ENCODE measurements at regions not wholly inside any gene's neighbourhood (a gene's known extent, or its start where the extent isn't known, plus 50 kb on each side); places are given as distances from the start of the nearest gene placed in this dataset.
A peak's percentile ranks its signal among the peaks of the same experiment; 100 is the strongest.
"Not testable (repeated sequence)": the region's sequence is repeated elsewhere in the genome, so short reads cannot be mapped to it uniquely, and the experiment has no call there.

DNA sequence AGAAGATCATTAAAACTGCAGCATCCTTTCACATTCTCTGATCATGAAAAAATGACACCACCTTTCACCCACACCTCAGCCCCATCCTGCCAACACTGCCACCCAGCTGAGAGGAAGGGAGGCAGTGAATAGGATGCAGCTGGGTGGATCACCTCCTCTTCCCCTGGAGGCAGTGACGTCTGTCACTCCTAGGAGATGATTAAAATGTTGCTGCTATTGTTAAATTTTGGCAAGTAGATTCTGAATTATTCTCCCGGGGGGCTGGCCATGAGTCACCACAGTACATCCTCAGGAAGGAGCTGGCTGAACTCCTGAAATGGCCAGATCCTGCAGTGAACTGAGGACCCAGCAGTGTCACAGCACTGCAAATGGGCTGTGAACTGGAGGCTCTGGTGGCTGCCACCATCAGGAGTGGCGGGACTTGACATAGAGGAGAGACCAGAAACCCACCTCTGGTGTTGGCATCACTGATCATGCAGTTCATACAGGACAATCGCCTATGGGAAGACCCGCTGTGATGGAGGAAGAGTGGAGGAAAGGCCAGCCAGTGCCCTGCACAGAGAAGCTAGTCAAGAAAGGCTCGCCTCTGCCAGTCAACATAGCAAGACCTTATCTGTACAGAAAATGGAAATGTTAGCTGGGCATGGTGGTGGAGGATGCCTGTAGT, 199.1 kb downstream of the FAM43A start:
- DNase-seq, result no peak

DNA sequence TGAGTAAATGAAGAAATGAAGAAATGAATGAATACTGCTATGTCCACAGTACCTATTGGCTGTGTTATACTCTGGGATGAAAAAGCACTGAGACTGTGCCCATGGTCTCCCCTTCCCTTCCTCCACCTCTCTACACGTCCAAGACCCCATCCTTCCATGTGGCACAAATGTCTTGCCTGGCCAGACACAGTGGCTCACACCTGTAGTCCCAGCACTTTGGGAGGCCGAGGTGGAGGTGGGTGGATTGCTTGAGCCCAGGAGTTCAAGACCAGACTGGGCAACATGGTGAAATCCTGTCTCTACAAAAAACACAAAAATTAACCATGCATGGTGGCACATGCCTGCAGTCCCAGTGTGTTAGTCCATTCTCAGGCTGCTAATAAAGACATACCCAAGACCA, 200.1 kb downstream of the FAM43A start:
- no peak for DNase-seq

DNA sequence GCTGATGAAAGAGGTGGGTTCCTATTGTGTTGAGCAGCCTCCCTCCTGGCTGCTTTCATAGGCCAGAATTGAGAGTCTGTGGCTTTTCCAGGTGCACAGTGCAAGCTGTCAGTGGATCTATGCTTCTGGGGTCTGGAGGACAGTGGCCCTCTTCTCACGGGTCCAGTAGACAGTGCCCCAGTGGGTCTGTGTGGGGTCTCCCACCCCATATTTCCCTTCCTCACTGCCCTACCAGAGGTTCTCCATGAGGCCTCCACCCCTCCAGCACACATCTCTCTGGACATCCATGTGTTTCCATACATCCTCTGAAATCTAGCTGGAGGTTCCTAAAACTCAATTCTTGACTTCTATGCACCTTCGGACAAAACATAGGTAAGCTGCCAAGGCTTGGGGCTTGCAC, 201.2 kb downstream of the FAM43A start:
- DNase-seq, result no peak

DNA sequence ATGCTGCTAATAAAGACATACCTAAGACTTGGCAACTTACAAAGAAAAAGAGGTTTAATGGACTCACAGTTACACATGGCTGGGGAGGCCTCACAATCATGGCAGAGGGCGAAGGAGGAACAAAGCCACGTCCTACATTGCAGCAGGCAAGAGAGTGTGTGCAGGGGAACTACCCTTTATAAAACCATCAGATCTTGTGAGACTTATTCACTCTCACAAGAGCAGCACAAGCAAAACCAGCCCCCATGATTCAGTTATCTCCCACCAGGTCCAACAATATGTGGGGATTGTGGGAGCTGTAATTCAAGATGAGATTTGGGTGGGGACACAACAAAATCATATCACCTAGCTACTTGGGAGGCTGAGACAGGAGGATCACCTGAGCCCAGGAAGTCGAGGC, 202.4 kb downstream of the FAM43A start:
- DNase-seq, result not testable (repeated sequence)

DNA sequence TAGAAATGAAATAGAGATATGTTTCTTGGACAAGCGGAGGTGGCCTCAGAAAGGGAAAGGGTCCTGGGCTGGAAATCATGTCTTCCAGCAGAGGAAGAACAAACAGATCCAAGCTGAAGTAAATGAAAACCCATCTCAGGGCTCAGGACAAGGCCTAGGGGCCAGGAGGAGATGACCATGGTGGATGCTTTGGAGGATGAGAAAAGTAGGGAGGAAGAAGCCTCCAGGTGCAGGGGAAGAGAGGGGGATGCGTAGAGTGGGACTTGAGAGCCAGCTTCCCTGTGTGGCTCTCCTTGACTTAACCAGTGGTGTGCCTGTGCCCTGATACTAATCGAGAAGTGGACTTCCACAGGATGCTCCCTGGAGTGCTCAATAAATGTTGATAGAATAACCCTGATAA, 203.2 kb downstream of the FAM43A start:
- no peak for DNase-seq

DNA sequence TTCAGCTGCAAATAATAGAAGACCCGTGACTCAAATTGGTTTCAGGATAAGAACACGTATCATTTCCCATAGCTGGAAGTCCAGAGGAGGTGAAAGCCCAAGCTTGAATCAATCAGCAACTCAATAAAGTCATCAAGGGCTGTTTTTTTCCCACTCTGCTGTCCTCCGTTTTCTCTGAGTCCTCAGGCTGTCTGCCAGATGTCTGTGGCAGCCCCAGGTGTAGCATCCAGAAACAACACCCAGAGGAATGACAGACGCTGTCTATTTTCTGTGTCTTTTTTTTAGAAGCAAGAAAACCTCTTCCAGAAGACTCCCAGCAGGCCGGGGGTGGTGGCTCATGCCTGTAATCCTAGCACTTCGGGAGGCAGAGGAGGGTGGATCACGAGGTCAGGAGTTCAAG, 204.4 kb downstream of the FAM43A start:
- no peak for DNase-seq

DNA sequence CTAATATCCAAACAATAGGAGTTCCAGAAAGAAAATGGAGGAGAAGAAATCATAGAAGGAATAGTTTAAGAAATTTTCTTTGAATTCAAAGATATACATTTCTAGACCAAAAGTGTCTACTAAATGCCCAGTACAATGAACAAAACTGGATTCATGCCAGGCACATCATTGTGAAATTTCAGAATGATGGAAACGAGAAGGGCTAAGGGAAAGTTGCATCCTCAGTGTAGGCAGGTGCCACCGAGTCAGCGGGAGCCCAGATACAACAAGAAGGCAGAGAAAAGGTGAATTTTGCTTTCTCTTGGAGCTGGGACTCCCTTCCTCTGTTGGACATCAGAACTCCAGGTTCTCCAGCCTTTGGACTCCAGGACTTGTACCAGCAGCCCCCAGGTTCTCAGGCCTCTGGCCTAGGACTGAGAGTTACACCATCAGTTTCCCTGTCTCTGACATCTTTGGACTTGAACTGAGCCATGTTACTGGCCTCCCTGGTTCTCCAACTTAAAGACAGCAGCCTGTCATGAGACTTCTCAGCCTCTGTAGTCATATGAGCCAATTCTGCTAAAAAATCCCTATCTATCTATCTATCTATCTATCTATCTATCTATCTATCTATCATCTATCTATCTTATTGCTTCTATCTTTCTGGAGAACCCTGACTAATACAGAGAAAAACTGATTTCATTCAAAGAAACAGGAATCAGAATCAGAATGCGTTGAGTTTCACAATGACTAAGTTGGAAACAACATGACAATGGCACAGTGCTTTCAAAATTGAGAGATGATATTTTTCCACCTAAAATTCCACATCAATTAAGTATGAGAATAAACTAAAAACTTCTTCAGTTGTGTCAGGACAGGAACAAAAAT, 207.7 kb downstream of the FAM43A start:
- DNase-seq, result no peak

DNA sequence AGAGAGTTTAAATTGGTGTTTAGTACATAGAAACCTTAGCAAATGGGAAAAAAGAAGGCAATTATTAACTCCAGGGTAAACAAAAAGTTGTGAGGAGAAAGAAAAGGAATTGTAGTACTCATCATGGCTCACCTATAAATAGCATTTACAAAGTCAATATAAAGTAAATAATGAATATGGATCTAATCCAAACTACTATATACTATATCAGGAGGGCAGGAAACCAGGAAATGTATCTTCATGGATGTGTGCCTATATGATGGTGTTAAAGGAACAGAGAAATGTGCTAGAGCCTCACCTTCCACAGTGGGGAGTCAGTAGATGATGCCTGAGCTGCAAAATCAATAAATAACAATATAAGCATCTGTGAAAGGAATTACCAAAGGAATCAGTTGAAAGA, 208.9 kb downstream of the FAM43A start:
- DNase-seq, result no peak

DNA sequence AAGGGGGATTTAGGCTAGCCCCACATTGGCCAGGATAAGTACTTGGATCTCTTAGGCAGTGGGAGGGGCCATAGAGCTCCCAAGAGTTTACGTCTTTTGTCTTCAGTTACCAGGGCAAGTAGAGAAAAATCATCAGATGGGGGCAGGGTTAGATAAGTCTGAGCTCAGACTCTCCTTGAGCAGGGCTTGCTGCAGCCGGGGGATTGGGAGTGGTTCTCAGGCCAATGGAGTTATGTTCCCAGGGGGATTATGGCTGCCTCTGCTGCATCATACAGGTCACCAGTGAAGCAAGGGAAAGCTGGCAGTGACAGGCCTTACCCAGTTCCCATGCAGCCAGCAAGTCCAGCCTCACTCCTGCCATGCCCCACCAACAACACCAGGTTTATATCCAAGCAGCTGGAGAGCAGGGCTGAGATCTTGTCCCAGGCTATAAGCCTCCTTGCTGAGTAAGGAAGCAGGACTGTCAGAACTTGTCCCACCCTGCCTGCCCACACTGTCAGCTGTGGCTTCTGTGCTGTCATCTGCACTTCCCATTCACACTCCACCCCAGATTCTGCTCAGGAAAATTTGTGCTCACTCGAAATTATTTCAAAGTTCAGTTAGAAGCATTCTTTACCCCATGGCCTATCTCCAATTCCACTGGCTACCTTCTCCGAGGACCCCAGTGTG, 215.3 kb downstream of the FAM43A start:
- DNase-seq, result no peak

DNA sequence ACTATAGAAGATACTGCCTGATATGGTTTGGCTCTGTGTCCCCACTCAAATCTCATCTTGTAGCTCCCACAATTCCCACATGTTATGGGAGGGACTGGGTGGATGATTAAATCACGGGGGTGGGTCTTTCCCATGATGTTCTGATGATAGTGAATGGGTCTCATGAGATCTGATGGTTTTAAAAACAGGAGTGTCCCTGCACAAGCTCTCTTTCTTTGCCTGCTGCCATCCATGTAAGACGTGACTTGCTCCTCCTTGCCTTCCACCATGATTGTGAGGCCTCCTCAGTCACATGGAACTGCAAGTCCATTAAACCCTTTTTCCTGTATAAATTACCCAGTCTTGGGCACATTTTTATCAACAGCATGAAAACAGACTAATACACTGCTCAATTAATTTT, 217.8 kb downstream of the FAM43A start:
- not testable (repeated sequence) for DNase-seq

DNA sequence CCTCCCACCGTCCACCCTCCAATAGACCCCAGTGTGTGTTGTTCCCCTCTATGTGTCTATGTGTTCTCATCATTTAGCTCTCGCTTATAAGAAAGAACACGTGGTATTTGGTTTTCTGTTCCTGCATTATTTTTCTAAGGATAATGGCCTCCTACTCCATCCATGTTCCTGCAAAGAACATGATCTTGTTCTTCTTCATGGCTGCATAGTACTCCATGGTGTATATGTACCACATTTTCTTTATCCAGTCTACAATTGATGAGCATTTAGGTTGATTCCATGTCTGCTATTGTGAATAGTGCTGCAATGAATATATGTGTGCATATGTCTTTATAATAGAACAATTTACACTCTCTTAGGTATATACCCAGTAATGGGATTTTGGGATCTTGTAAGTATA, 219.3 kb downstream of the FAM43A start:
- DNase-seq, result not testable (repeated sequence)

DNA sequence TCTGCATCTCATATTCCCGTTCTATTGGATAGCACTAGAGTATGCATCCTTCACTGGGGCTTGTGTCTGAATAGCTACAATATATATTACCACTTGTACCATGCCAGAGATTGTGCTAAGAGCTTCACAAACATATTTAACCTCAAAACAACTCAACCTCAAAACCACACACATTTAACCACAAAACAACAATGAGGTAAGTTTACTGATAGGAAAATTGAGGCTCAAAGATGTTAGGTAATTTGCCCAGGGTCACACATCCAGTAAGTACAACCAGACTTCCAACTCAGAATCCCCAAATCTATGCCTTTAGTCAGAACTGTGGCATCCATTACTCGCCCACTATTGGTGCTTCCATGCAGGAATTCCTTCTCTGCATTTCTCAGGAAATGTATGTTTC, 220.0 kb downstream of the FAM43A start:
- no peak for DNase-seq

DNA sequence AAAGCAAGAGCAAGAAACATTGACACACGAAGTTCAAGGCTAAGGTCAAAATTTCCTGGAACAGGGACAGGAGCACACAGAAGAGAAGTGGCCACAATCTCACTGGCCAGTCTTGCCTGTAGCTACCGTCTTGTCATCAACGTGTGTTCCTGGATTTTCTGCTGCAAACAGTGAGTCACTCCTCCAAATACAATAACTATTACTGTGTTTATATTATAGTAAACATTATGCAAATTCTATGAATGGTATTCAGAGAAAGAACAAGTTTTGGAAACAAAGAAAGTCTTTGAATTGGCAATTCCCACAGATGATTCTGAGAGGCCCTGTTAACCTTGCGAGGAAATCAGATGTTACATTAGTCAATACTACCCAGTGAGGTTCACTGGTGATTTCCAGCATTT, 220.5 kb downstream of the FAM43A start:
- DNase-seq, result no peak

DNA sequence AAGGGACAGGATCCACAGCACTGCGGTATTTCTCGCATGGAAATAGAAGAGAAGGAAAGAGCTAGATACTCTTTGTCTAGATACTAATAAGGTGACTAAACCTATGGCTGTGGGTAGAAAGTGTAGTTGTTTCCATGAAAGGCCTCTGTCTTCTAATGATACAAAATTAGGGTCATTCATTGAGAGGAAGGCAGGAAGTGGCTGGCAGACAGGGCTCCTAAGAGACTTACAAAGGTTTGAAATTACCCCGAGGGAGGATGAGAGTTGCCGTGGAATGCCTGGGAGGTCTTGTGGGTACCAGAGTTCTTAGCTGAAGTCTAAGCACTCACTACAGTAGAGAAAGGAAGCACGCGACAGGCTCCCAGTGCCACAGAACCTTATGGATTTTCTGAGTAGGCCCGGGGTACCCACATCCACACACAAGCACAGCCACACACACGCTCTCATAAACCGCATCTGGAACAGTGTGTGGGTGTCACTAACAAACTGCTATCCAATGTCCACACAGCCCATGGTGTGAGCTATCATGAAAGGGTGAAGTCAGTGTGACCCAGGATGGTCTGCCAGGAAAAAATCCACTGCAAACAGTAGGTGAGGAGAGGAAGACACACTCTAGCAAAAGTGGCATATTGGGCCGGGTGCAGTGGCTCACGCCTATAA, 221.4 kb downstream of the FAM43A start:
- no peak for DNase-seq

DNA sequence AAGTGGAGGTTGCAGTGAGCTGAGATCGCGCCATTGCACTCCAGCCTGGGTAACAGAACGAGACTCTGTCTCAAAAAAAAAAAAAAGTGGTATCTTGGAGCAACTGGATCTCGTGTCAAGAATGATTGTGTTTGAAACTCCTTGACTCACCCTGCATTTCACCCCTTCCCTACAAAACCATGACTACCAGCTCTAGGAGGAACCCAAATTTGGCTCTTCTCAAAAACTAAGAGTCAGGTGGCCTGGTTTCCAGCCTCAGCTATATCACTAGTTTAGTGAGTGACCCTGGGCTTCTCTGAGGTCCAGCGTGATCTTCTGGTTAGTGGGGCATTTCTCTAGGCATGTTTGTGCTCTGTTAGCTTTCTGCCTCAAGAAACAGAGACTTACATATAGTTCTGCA, 222.1 kb downstream of the FAM43A start:
- no peak for DNase-seq

DNA sequence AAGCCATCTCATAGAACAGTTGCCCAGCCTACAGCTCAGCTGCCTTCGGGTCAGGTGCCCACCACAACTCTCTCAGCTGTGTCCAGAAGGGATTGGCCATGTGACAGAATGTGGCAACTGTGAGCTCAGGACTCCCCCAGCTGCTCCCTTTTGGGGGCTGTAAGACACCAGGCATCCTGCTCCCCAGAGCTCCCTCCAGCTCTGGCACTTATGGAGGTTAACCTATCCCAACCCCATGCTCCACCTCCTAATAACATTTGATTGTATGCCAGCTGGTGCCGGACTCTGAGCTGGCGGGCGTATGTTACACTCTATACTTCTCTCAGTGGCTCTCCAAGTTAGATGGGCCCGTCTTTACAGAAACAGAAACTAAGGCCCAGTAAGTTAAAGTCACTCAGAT, 222.8 kb downstream of the FAM43A start:
- DNase-seq, result peak; percentile 36

DNA sequence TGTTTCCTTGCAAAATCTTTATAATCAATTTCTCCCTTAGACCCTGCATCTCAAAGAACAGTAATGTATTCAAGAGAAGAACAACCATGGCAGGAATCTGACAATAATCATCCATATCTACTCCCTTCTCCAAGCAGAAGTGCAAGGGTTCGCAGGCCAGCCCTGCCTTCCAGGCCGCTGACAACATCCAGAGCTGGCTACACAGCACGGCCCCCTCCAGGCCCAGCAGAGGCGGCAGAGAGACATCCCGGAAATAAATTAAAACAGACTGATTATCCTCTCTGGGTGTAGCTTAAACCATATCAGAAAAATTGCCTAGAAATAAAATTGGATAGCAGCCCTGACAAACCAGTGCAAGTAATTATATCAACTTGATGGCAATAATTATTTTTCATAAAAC, 223.3 kb downstream of the FAM43A start:
- no peak for DNase-seq

DNA sequence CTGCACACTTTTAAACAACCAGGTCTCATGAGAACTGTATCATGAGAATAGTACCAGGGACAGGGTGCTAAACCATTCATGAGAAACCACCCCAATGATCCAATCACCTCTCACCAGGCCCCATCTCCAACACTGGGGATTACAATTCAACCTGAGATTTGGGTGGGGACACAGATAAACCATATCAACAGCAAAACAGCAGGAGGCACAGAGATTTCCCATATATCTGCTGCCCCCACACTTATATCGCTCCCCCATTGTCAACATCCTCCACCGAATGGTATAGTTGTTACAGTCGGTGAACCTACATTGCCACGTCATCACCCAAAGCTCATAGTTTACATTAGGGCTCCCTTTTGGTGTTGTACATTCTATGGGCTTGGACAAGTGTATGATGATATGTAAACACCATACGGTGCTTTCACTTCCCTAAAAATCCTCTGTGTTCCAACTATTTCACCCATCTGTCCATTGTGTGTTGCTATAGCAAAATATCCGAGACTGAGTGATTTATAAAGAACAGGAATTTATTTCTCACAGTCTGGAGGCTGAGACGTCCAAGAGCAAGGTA, 224.8 kb downstream of the FAM43A start:
- no peak for DNase-seq

DNA sequence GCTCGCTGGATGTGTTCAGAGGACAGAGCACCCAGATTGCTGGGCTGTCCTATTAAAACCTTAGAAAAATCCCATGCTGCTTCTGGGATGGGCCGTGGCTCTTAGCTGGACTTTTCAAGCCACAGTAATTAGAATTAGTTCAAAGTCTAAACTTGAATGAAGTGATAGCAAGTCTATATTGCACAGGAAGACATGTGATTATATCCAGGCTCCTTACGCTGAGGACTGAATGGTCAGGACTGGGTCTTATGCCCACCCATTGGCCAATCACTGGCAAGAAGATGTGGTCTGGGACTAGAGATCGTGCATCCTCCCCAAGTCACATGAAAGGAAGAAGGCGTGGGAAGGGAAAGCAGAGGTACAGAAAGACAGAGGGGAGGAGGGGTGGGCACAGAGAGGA, 227.6 kb downstream of the FAM43A start:
- DNase-seq, result no peak

DNA sequence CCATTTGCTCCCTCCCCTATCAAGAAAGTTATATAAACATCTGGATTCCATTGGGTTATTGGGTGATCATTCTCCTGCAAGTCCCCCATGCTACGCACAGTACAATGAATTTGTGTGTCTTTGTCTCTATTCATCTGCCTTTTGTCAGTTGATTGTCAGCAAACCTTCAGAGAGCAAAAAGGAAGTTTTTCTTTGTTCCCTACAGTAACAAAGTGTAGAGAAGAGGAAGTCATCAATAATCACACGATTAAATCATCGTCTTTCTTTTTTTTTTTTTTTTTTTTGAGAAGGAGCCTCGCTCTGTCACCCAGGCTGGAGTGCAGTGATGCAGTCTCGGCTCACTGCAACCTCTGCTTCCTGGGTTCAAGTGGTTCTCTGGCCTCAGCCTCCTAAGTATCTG, 239.2 kb downstream of the FAM43A start:
- not testable (repeated sequence) for DNase-seq

DNA sequence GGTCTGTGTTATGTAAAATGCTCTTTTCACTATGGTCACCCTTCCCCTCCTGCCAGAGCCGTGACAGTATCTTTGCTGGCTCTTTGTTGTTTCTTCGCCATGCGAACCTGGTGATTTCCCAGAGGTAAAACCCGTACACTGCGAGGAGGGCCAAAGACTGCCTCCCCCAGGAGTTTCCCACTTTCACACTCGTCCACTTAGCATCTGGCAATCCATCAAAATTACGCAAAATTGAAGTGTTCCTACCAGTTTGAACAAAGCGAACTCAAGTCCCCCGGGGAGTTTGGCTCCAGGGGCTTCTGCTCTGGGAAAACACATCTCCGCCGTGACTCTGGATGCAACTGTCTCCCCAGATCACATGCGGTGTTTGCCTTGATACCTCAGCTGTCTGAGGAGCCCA, 239.9 kb downstream of the FAM43A start:
- no peak for DNase-seq

DNA sequence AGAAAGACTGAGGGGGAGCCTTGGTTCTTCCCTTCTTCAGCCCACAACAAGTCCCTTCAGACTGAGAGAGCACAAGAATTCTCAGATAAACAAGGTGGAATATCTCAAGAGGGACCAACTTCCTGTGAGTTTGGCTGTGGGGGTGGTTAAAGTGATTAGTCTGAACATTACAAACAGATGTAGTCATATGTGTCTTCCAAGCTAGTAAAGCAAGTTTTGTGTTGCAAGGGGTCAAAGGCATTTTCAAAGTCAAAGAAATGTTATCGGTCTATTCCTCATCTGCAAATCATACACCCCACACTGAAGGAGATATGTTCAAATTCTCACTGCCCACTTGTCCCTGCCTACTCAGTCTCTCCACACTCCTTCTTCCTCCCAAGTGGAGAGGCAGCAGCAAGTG, 242.5 kb downstream of the FAM43A start:
- no peak for DNase-seq
